Gastroesophageal sphincter (tissue), 4 donors: ENCODE measurements at regions not wholly inside any gene's neighbourhood (a gene's known extent, or its start where the extent isn't known, plus 50 kb on each side); places are given as distances from the start of the nearest gene placed in this dataset.

Source experiments
- ATAC-seq: fragments of 150-250 bp; one replicate; pipeline ENCODE4 v1.9.1; 2016; ENCODE audit warnings: mild to moderate bottlenecking, moderate library complexity
- H3K27ac ChIP-seq, 4 donors: fragments of 200-600 bp; sonication (generic) in 3 of 4; 1 replicate in 3 of 4; 2 replicates in 1 of 4; pipeline ENCODE4 v1.5.1; 2016 to 2019
- H3K27me3 ChIP-seq: fragments of 200-600 bp; sonication (generic); one replicate; pipeline ENCODE4 v1.5.1; 2019
- H3K36me3 ChIP-seq, 2 donors: fragments of 200-600 bp; sonication (generic); one replicate each; pipeline ENCODE4 v1.5.1; 2019; ENCODE audit warnings: control low read depth in 1 of 2
- H3K4me1 ChIP-seq, 3 donors: fragments of 200-600 bp; sonication (generic); 1 replicate in 2 of 3; 2 replicates in 1 of 3; pipeline ENCODE4 v1.5.1; 2016 to 2019; ENCODE audit warnings: control low read depth in 2 of 3
- H3K4me3 ChIP-seq, 2 donors: fragments of 200-600 bp; sonication (generic); one replicate each; pipeline ENCODE4 v1.5.1; 2019; ENCODE audit warnings: mild to moderate bottlenecking in 1 of 2, moderate library complexity in 1 of 2
- H3K9me3 ChIP-seq, 3 donors: fragments of 200-600 bp; sonication (generic); one replicate each; pipeline ENCODE4 v1.5.1; 2017 to 2019; ENCODE audit warnings: control low read depth in 2 of 3
- CTCF ChIP-seq, 4 experiments: fragments of 200-600 bp in 2 of 4; fragments of 450-650 bp in 2 of 4; sonication (generic) in 1 of 4; IDR thresholded peaks; one replicate each; pipeline ENCODE4 v1.5.1; 2017 to 2019; ENCODE audit warnings: antibody characterized with exemption in 4 of 4, mild to moderate bottlenecking in 2 of 4, moderate library complexity in 2 of 4
- EP300 ChIP-seq: sonication (generic); formaldehyde crosslinking; IDR thresholded peaks from one replicate; pipeline ENCODE4 v1.6.1; 2017; ENCODE audit warnings: antibody characterized with exemption, mild to moderate bottlenecking
- POLR2A ChIP-seq, 2 donors: fragments of 450-650 bp; IDR thresholded peaks; one replicate each; pipeline ENCODE4 v1.6.1; 2017; ENCODE audit warnings: antibody characterized with exemption in 2 of 2, mild to moderate bottlenecking in 2 of 2, moderate library complexity in 1 of 2
- POLR2AphosphoS5 ChIP-seq: sonication (generic); formaldehyde crosslinking; IDR thresholded peaks from one replicate; pipeline ENCODE4 v1.6.1; 2017; ENCODE audit warnings: antibody characterized with exemption
- WGBS, 2 donors: methylation state at CpG; one replicate each; pipeline ENCODE4 v1.1.5; 2018; ENCODE audit warnings: low coverage in 1 of 2; 5-methylcytosine and 5-hydroxymethylcytosine counted together

DNA sequence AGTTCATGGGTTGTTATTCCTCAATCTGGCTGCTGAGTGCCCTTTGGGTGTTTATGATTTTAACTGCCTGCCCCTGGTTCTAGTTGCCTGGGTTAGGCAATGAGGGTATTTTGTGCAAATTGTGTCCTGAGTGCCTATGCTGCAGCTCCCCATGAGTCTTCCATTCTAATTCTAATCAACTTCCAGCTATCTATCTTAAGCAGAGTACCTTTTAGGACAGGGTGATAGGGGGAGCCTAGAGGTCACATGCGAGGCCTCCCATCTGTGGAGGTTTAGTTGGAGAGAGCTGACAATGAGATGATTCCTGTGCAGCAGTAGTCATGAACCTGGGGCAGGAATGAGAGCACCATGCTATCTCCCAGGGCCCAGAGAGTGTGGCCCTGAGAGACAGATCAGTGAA, 225.9 kb upstream of the PLEKHG7 start:
- Histone ChIP-seq H3K27ac (no peak overlapping the region), H3K27me3 (no peaks in the 10 kb centered on the region), H3K36me3 (no peaks in the 10 kb centered on the region), H3K4me1 (no peaks in the 10 kb centered on the region), H3K9me3 (no peaks in the 10 kb centered on the region), H3K4me3 (no peak overlapping the region)
- ATAC-seq = no peak
- WGBS, 2 donors = 100% methylated on average over 1 of the region's 1 CpG; no CpG with 5 or more reads in 1 of the 2 donors
- TF ChIP-seq POLR2A (IDR thresholded peaks at IDR 0.05) (no peak), POLR2AphosphoS5 (no peak), EP300 (no peak), CTCF (IDR thresholded peaks at IDR 0.05) (no peak)

DNA sequence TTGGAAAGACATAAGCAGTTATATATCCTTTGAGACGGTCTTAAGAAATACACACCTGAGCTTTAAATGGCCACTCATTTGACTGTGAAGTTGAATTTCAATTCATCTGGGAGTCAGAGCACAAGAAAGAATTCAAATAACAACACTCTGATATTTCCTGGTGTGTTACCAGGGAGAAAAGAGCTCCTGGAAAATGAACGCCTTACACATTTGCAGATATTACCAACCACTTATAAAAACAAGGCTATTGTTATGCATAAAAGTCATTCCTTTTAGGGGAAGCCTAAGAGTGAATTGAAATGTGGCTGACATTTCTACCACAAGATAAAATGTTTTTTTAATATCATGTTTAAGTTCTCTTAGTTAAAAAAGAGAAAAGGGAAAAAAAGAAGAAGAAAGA, 229.2 kb upstream of the PLEKHG7 start:
- no peak for ATAC-seq
- TF ChIP-seq EP300 (no peak), POLR2A (IDR thresholded peaks at IDR 0.05) (no peak), CTCF (IDR thresholded peaks at IDR 0.05) (no peak)
- WGBS, 2 donors = 66 to 79% methylated on average over 2 of the region's 2 CpGs
- Histone ChIP-seq H3K27me3 (no peaks in the 10 kb centered on the region), H3K4me3 (no peak overlapping the region), H3K9me3 (no peaks in the 10 kb centered on the region), H3K27ac (no peak overlapping the region), H3K36me3 (no peaks in the 10 kb centered on the region), H3K4me1 (peaks cover 0 to 7% (median 0%) of the 10 kb centered on the region in 3 donors)

DNA sequence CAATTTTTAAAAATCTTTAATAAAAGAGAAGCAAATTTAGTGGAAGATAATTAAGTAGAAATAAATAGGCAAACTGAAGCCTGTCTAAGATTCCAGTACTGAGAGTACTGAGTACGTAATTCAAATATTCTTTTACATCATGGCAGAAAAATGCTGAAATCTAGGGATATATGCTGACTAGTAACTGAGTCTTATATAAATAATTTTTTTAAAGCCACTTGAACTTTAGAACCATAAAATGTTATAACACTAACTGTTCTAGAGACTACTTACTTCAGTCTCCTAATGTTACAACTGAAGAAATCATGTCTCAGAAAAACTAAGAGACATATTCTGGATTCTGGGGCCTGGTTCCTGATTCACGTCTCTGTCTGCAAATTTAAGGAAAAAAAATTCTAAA, 230.6 kb upstream of the PLEKHG7 start:
- TF ChIP-seq POLR2AphosphoS5 (no peak), CTCF (IDR thresholded peaks at IDR 0.05) (no peak), POLR2A (IDR thresholded peaks at IDR 0.05) (no peak), EP300 (no peak)
- Histone ChIP-seq H3K4me1 (peaks cover 0 to 7% (median 0%) of the 10 kb centered on the region in 3 donors), H3K36me3 (no peaks in the 10 kb centered on the region), H3K27me3 (no peaks in the 10 kb centered on the region), H3K27ac (no peak overlapping the region), H3K9me3 (no peaks in the 10 kb centered on the region), H3K4me3 (no peak overlapping the region)
- no peak for ATAC-seq
- WGBS, 2 donors = 88 to 93% methylated on average over 2 of the region's 2 CpGs

GRCh38 chr12:92471551-92471950, 231.2 kb upstream of the PLEKHG7 start:
- Histone ChIP-seq H3K27ac (no peak overlapping the region), H3K27me3 (no peaks in the 10 kb centered on the region), H3K9me3 (no peaks in the 10 kb centered on the region), H3K4me1 (peaks cover 0 to 12% (median 0%) of the 10 kb centered on the region in 3 donors), H3K36me3 (no peaks in the 10 kb centered on the region), H3K4me3 (no peak overlapping the region)
- ATAC-seq = no peak
- TF ChIP-seq POLR2AphosphoS5 (no peak), POLR2A (IDR thresholded peaks at IDR 0.05) (no peak), EP300 (no peak), CTCF (IDR thresholded peaks at IDR 0.05) (no peak)
- WGBS, 2 donors = 95 to 100% methylated on average over 1 of the region's 1 CpG

DNA sequence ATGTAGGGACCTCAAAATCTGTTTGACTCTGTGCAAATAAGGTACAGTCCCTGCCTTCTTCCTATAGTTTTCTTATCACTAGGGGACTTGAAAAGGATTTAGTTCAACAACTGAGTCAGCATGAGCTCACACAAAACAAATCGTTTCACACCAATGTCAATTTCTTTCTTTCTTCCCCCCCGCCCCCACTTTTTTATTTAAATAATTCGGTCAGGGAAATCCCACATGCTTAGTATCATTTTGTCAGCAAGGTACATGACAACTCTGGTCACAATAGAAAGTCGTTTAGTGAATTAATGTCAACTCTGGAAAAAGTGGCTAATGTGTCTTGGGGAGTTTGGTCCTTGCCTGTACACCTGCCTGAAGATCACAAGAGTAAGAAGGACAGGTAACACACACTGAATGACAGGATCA, 232.2 kb upstream of the PLEKHG7 start:
- Histone ChIP-seq H3K27ac (no peak overlapping the region), H3K36me3 (no peaks in the 10 kb centered on the region), H3K4me3 (no peak overlapping the region), H3K4me1 (peaks cover 0 to 20% (median 0%) of the 10 kb centered on the region in 3 donors), H3K9me3 (no peaks in the 10 kb centered on the region), H3K27me3 (no peaks in the 10 kb centered on the region)
- WGBS, 2 donors = 58 to 89% methylated on average over 3 to 4 of the region's 4 CpGs
- TF ChIP-seq EP300 (no peak), POLR2A (IDR thresholded peaks at IDR 0.05) (no peak), CTCF (IDR thresholded peaks at IDR 0.05) (no peak), POLR2AphosphoS5 (no peak)
- no peak for ATAC-seq
